OCI-LY1 (cell line): ENCODE measurements at regions not wholly inside any gene's neighbourhood (a gene's known extent, or its start where the extent isn't known, plus 50 kb on each side); places are given as distances from the start of the nearest gene placed in this dataset.

ENCODE experiments used
- H2AFZ ChIP-seq: fragments of 200-600 bp; sonication (generic), shearing (Covaris generic); 2 replicates; pipeline ENCODE4 v1.6.0; 2014; ENCODE audit warnings: antibody characterized with exemption, mild to moderate bottlenecking, low read length
- H3F3A ChIP-seq: fragments of 200-600 bp; sonication (generic), shearing (Covaris generic); 2 replicates; pipeline ENCODE4 v1.6.0; 2014; ENCODE audit warnings: mild to moderate bottlenecking, antibody characterized with exemption, low read length, moderate library complexity; ENCODE audit not compliant: insufficient read depth
- H3K27ac ChIP-seq: fragments of 200-600 bp; sonication (generic); 2 replicates; pipeline ENCODE4 v1.5.1; 2014; ENCODE audit warnings: low read length, mixed run types, mild to moderate bottlenecking, low read depth; ENCODE audit not compliant: poor library complexity, severe bottlenecking
- H3K27me3 ChIP-seq: fragments of 200-600 bp; sonication (generic); 2 replicates; pipeline ENCODE4 v1.6.0; 2014; ENCODE audit warnings: antibody characterized with exemption, mild to moderate bottlenecking, low read length, moderate library complexity; ENCODE audit not compliant: insufficient read depth
- H3K36me3 ChIP-seq: fragments of 200-600 bp; sonication (generic); 2 replicates; pipeline ENCODE4 v1.6.1; 2014; ENCODE audit warnings: mild to moderate bottlenecking, antibody characterized with exemption, low read length, moderate library complexity, mixed read lengths; ENCODE audit not compliant: insufficient read depth
- H3K4me1 ChIP-seq: fragments of 200-600 bp; sonication (generic); 2 replicates; pipeline ENCODE4 v1.5.1; 2014; ENCODE audit warnings: mild to moderate bottlenecking, low read length, moderate library complexity; ENCODE audit not compliant: insufficient read depth, severe bottlenecking
- H3K4me2 ChIP-seq: fragments of 200-600 bp; sonication (generic), shearing (Covaris generic); 2 replicates; pipeline ENCODE4 v1.6.1; 2014; ENCODE audit warnings: low read length
- H3K4me3 ChIP-seq: fragments of 200-600 bp; sonication (generic); 2 replicates; pipeline ENCODE4 v1.5.1; 2014; ENCODE audit warnings: low read length, low read depth, mild to moderate bottlenecking, mixed read lengths; ENCODE audit not compliant: poor library complexity, severe bottlenecking
- H3K79me2 ChIP-seq: fragments of 200-600 bp; shearing (Covaris generic); 2 replicates; pipeline ENCODE4 v1.6.1; 2016; ENCODE audit warnings: mixed run types, low read length, mixed read lengths; ENCODE audit not compliant: insufficient read depth
- H3K9ac ChIP-seq: fragments of 200-600 bp; sonication (generic), shearing (Covaris generic); 2 replicates; pipeline ENCODE4 v1.6.1; 2014; ENCODE audit warnings: mild to moderate bottlenecking, low read length, mixed read lengths
- H3K9me2 ChIP-seq: fragments of 200-600 bp; sonication (generic), shearing (Covaris generic); 2 replicates; pipeline ENCODE4 v1.6.1; 2014; ENCODE audit warnings: low read depth, mild to moderate bottlenecking, low read length, mixed read lengths
- H3K9me3 ChIP-seq: fragments of 200-600 bp; shearing (Covaris generic); 2 replicates; pipeline ENCODE4 v1.6.1; 2014; ENCODE audit warnings: low read length, mixed read lengths
- H4K20me1 ChIP-seq: fragments of 200-600 bp; sonication (generic), shearing (Covaris generic); 2 replicates; pipeline ENCODE4 v1.6.0; 2016; ENCODE audit warnings: mild to moderate bottlenecking, low read length; ENCODE audit not compliant: insufficient read depth
- CTCF ChIP-seq: fragments of 200-600 bp; sonication (generic), shearing (Covaris generic); IDR thresholded peaks from 2 replicates; pipeline ENCODE4 v1.5.1; 2017; ENCODE audit warnings: mild to moderate bottlenecking, antibody characterized with exemption, low read length, moderate library complexity, mixed read lengths
- EZH2 ChIP-seq: fragments of 200-600 bp; sonication (generic), shearing (Covaris generic); IDR thresholded peaks from 2 replicates; pipeline ENCODE4 v1.8.0; 2017; ENCODE audit warnings: borderline replicate concordance, mixed run types, mild to moderate bottlenecking, antibody characterized with exemption, low read length, moderate library complexity, mixed read lengths

- Histone ChIP-seq H3F3A (no peaks in the 10 kb centered on the region), H3K4me2 (no peak overlapping the region), H3K4me1 (no peaks in the 10 kb centered on the region), H3K4me3 (no peak overlapping the region), H3K9me2 (no peaks in the 10 kb centered on the region), H3K36me3 (no peaks in the 10 kb centered on the region), H4K20me1 (no peaks in the 10 kb centered on the region), H3K9ac (no peak overlapping the region), H2AFZ (no peak overlapping the region), H3K27me3 (no peaks in the 10 kb centered on the region), H3K27ac (no peak overlapping the region), H3K9me3 (no peaks in the 10 kb centered on the region), H3K79me2 (no peaks in the 10 kb centered on the region)
- TF ChIP-seq EZH2 (no peak), CTCF (no peak)
These were observed 252.1 kb downstream of the MATN1 start for GRCh38 chr1:30471307-30471706.

GRCh38 chr1:30469426-30469825 is 254.0 kb downstream of the MATN1 start:
- no peaks in the 10 kb centered on the region for H3K27me3 ChIP-seq
- H3K27ac ChIP-seq = no peak overlapping the region
- H3K4me1 ChIP-seq = no peaks in the 10 kb centered on the region
- H3K9me3 ChIP-seq = no peaks in the 10 kb centered on the region
- H3K4me2 ChIP-seq = no peak overlapping the region
- TF ChIP-seq CTCF (no peak), EZH2 (no peak)
- no peak overlapping the region for H3K9ac ChIP-seq
- no peaks in the 10 kb centered on the region for H3K36me3 ChIP-seq
- H4K20me1 ChIP-seq = no peaks in the 10 kb centered on the region
- no peaks in the 10 kb centered on the region for H3K9me2 ChIP-seq
- no peaks in the 10 kb centered on the region for H3K79me2 ChIP-seq
- no peak overlapping the region for H3K4me3 ChIP-seq
- no peaks in the 10 kb centered on the region for H3F3A ChIP-seq
- H2AFZ ChIP-seq = no peak overlapping the region

GRCh38 chr1:30467101-30467500 is 256.3 kb downstream of the MATN1 start:
- no peak overlapping the region for H3K27ac ChIP-seq
- no peak overlapping the region for H3K4me2 ChIP-seq
- no peaks in the 10 kb centered on the region for H3K27me3 ChIP-seq
- H3K4me3 ChIP-seq = no peak overlapping the region
- H2AFZ ChIP-seq = no peak overlapping the region
- no peaks in the 10 kb centered on the region for H3K79me2 ChIP-seq
- H3F3A ChIP-seq = no peaks in the 10 kb centered on the region
- TF ChIP-seq EZH2 (no peak), CTCF (no peak)
- H3K9me2 ChIP-seq = no peaks in the 10 kb centered on the region
- no peak overlapping the region for H3K9ac ChIP-seq
- H3K9me3 ChIP-seq = no peaks in the 10 kb centered on the region
- H3K4me1 ChIP-seq = no peaks in the 10 kb centered on the region
- no peaks in the 10 kb centered on the region for H4K20me1 ChIP-seq
- no peaks in the 10 kb centered on the region for H3K36me3 ChIP-seq
